ENCODE measurements at regions not wholly inside any gene's neighbourhood (a gene's known extent, or its start where the extent isn't known, plus 50 kb on each side); places are given as distances from the start of the nearest gene placed in this dataset.
A peak's percentile ranks its signal among the peaks of the same experiment; 100 is the strongest.

- TF ChIP-seq Cebpa-rat (IDR thresholded peaks at IDR 0.05), result no peak
- no peak overlapping the region for H3K27ac ChIP-seq
- H4K20me1 ChIP-seq, result no peaks in the 10 kb centered on the region
- no peak overlapping the region for H3K9ac ChIP-seq
- H3K4me3 ChIP-seq, result no peak overlapping the region
- no peaks in the 10 kb centered on the region for H3K36me3 ChIP-seq
- peaks cover 8% of the 10 kb centered on the region; the same call in 1 of the 2 replicates for H3K9me3 ChIP-seq
- H3K27me3 ChIP-seq, result no peaks in the 10 kb centered on the region
- peaks cover 10% of the 10 kb centered on the region; the same call in 1 of the 2 replicates for H3K4me1 ChIP-seq
- no peak overlapping the region for H3K4me2 ChIP-seq
Observed at GRCh38 chr11:92678008-92678611, 291.3 kb upstream of the MTNR1B start.

DNA sequence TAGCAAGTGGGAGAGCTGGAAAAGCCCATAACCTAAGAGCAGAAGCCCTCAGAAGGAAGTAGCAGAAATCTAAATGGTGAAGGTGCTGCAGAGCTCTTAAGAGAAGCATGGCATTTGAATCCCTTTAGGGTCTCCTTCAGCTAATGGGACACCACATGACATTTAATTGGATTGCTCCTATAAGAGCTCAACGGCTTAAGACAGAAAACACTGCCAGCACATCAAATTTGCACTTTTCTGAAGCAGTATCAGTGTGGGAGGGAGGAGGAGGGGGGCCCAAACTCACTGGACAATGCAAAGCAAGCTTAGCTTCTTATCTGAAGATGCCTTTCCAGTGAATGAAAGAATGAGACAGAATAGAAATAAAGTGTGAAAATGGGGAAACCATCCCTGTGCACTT, 287.9 kb upstream of the MTNR1B start:
- Histone ChIP-seq H4K20me1 (no peaks in the 10 kb centered on the region), H3K9me3 (peaks cover 8% of the 10 kb centered on the region; the same call in 1 of the 2 replicates), H3K27me3 (no peaks in the 10 kb centered on the region), H3K4me2 (peak overlapping the region; percentile 27), H3K36me3 (no peaks in the 10 kb centered on the region), H3K27ac (no peak overlapping the region), H3K9ac (no peak overlapping the region), H3K4me3 (no peak overlapping the region), H3K4me1 (peaks cover 10% of the 10 kb centered on the region; the same call in 1 of the 2 replicates)
- no peak for TF ChIP-seq Cebpa-rat (IDR thresholded peaks at IDR 0.05)

DNA sequence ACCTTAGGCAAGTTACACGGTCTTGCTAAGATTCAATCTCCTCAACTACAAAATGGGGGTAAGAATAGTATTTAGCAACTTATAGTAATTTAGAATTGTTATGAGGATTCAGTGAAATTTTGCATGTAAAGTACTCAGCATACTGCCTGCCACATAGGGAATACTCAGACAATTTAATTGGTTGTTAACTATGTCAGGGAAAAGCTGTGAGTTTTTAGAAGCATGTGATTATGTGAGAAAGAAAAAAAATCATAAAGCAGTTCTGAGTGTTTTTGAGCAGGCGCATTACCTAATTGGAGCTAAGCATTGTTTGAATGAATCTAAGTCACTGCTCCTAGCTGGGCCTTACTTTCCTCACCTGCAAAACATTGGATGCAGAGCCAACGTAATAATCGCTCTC, 287.3 kb upstream of the MTNR1B start:
- H3K4me3 ChIP-seq, result no peak overlapping the region
- H3K36me3 ChIP-seq, result no peaks in the 10 kb centered on the region

GRCh38 chr11:92682952-92683351, 286.5 kb upstream of the MTNR1B start:
- Histone ChIP-seq H3K27me3 (no peaks in the 10 kb centered on the region), H3K4me2 (no peak overlapping the region), H3K27ac (no peak overlapping the region), H3K36me3 (no peaks in the 10 kb centered on the region), H3K4me1 (peaks cover 10% of the 10 kb centered on the region; the same call in 1 of the 2 replicates), H3K4me3 (no peak overlapping the region), H4K20me1 (no peaks in the 10 kb centered on the region), H3K9me3 (peaks cover 2% of the 10 kb centered on the region; the same call in 1 of the 2 replicates), H3K9ac (no peak overlapping the region)
- TF ChIP-seq Cebpa-rat (IDR thresholded peaks at IDR 0.05), result no peak

More for the DNA sequence above, 287.3 kb upstream of the MTNR1B start:
- Histone ChIP-seq H4K20me1 (no peaks in the 10 kb centered on the region), H3K4me1 (peaks cover 10% of the 10 kb centered on the region; the same call in 1 of the 2 replicates), H3K4me2 (peak overlapping the region; percentile 27; the same call in 1 of the 2 replicates), H3K27me3 (no peaks in the 10 kb centered on the region), H3K27ac (no peak overlapping the region), H3K9me3 (peaks cover 8% of the 10 kb centered on the region; the same call in 1 of the 2 replicates), H3K9ac (no peak overlapping the region)
- no peak for TF ChIP-seq Cebpa-rat (IDR thresholded peaks at IDR 0.05)

DNA sequence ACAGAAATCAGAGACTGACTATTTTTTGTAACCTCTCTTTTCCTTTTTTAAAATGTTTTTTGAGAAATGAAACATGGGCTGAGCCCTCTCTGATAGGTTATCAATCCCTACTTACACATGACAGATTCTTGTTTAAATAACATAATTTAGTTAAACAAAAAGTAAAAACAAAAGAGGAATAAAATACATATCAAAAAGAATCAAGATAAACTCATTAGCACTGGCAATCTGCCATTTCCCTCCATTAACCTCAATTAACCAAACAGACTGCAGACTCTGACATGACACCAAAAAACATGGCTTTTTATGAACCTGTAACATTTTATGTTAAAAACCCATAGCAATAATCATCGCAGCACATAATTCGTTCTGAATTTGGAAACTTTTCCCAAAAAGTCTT, 284.4 kb upstream of the MTNR1B start:
- no peak overlapping the region for H3K9ac ChIP-seq
- no peak for TF ChIP-seq Cebpa-rat (IDR thresholded peaks at IDR 0.05)
- H4K20me1 ChIP-seq, result no peaks in the 10 kb centered on the region
- H3K36me3 ChIP-seq, result no peaks in the 10 kb centered on the region
- no peaks in the 10 kb centered on the region for H3K9me3 ChIP-seq
- H3K4me3 ChIP-seq, result no peak overlapping the region
- H3K27me3 ChIP-seq, result no peaks in the 10 kb centered on the region
- H3K27ac ChIP-seq, result no peak overlapping the region
- peaks cover 10% of the 10 kb centered on the region; the same call in 1 of the 2 replicates for H3K4me1 ChIP-seq
- no peak overlapping the region for H3K4me2 ChIP-seq

DNA sequence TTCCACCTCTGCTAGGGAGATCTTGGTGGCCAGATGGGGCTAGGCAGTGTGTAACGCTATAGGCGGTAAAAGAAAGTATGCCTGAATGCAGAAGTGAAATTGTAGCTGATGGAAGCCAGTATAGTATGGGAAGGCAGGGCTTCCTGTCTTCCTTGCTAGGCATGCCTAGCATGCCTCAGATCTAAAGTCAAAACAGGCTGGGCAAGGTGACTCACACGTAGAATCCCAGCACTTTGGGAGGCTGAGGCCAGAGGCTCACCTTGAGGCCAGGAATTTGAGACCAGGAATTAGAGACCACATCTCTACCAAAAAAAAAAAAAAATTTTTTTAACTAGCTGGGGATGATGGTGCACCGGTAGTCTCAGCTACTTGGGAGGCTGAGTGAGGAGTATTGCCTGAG, 281.7 kb upstream of the MTNR1B start:
- H3K9me3 ChIP-seq, result no peaks in the 10 kb centered on the region
- H3K4me3 ChIP-seq, result no peak overlapping the region
- no peaks in the 10 kb centered on the region for H3K27me3 ChIP-seq
- no peaks in the 10 kb centered on the region for H4K20me1 ChIP-seq
- H3K27ac ChIP-seq, result no peak overlapping the region
- H3K9ac ChIP-seq, result no peak overlapping the region
- no peak overlapping the region for H3K4me2 ChIP-seq
- H3K36me3 ChIP-seq, result no peaks in the 10 kb centered on the region
- H3K4me1 ChIP-seq, result no peaks in the 10 kb centered on the region
- TF ChIP-seq Cebpa-rat (IDR thresholded peaks at IDR 0.05), result no peak

DNA sequence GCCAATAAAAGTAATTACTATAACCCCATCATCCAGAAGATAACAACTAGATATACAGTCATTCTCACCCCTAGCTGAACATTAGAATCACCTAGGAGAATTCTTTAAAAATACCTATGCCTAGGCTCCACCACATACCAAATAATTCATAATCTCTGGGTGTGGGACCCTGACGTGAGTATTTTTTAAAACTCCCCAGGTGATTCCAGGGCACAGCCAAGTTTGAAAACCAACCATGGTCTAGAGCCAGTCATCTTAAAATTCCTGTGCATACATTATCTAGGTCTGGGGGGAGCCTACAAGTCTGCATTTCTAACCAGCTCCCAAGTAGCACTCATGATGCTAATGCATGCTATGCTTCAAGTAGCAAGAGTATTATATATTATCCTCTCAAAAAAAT, 281.0 kb upstream of the MTNR1B start:
- H3K9me3 ChIP-seq, result no peaks in the 10 kb centered on the region
- no peak overlapping the region for H3K4me2 ChIP-seq
- TF ChIP-seq Cebpa-rat (IDR thresholded peaks at IDR 0.05), result no peak

DNA sequence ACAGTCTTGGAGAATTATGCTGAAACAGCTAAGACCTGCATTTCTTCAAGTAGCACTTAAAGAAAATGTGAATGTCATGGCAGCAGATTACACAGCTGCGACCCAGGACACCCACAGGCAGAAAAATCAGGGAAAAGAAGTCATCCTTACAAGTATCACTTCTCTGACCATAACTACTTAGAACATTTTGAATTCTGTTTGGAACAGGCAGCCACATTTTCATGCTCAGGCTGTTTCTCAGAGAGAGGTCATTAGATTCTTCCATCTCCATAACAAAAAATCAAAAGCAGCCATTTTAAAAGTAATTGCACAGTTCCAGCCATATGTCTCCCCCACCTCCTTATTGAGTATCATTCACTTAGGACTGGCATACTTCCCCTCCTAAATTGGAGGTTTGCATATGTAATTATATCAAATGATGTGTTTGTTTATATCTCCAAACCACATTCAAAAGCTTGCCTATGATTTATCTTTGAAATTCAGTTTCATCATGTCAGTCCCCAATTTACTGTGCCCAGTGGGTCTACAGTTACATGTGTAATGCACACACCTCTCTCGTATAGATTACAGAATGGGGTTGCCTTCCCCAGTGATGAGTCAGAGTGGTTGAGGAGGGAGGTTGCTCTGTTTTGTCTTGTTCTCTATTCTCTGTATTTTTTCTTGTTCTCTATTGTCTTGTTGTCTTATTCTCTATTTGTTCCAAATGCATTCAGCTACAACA, 276.5 kb upstream of the MTNR1B start:
- no peaks in the 10 kb centered on the region for H3K27me3 ChIP-seq
- H4K20me1 ChIP-seq, result no peaks in the 10 kb centered on the region
- H3K36me3 ChIP-seq, result no peaks in the 10 kb centered on the region
- no peak overlapping the region for H3K4me3 ChIP-seq
- no peak overlapping the region for H3K27ac ChIP-seq
- no peak overlapping the region for H3K9ac ChIP-seq
- H3K9me3 ChIP-seq, result no peaks in the 10 kb centered on the region
- TF ChIP-seq Cebpa-rat (IDR thresholded peaks at IDR 0.05), result no peak
- H3K4me2 ChIP-seq, result no peak overlapping the region
- no peaks in the 10 kb centered on the region for H3K4me1 ChIP-seq

More for the DNA sequence above, 281.0 kb upstream of the MTNR1B start:
- Histone ChIP-seq H3K4me3 (no peak overlapping the region), H3K27me3 (no peaks in the 10 kb centered on the region), H3K4me1 (no peaks in the 10 kb centered on the region), H3K36me3 (no peaks in the 10 kb centered on the region), H3K9ac (no peak overlapping the region), H4K20me1 (no peaks in the 10 kb centered on the region), H3K27ac (no peak overlapping the region)

DNA sequence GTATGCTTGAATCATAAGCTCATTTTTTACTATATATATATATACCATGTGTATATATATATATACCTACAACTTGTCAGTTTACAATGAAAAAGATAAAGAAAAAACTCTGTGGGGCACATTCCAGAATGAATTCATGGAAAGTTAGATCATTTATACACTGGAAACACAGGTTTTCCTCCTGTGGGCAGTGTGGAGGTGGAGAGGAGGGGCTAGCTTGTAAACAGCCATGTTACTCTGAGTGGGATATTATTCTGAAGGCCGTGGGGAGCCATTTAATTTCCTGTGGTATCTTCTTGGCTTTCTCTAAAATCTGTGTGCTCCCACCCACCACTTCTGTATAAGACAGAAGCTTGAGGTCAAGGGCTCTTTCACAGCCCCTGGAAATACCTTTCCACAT, 273.4 kb upstream of the MTNR1B start:
- Histone ChIP-seq H3K4me1 (no peaks in the 10 kb centered on the region), H3K9ac (no peak overlapping the region), H3K4me3 (no peak overlapping the region), H3K27me3 (no peaks in the 10 kb centered on the region), H3K27ac (no peak overlapping the region), H3K4me2 (no peak overlapping the region), H3K9me3 (no peaks in the 10 kb centered on the region), H4K20me1 (no peaks in the 10 kb centered on the region), H3K36me3 (no peaks in the 10 kb centered on the region)
- no peak for TF ChIP-seq Cebpa-rat (IDR thresholded peaks at IDR 0.05)

Data from BLaER1 (cell line).